Adrenal gland (tissue), 5 donors: ENCODE measurements at regions not wholly inside any gene's neighbourhood (a gene's known extent, or its start where the extent isn't known, plus 50 kb on each side); places are given as distances from the start of the nearest gene placed in this dataset.

Experiments used
- CTCF ChIP-seq, 6 experiments: fragments of 450-650 bp in 4 of 6; fragments of 200-600 bp in 2 of 6; sonication (generic) in 1 of 6; IDR thresholded peaks; 1 replicate in 5 of 6; 2 replicates in 1 of 6; pipeline versions ENCODE4 v1.5.1 to v1.8.0; 2016 to 2021; ENCODE audit warnings: antibody characterized with exemption in 6 of 6, mild to moderate bottlenecking in 2 of 6, moderate library complexity in 1 of 6
- POLR2A ChIP-seq, 2 donors: fragments of 450-650 bp; IDR thresholded peaks; one replicate each; pipeline ENCODE4 v1.6.1; 2017; ENCODE audit warnings: antibody characterized with exemption in 2 of 2, mild to moderate bottlenecking in 2 of 2, moderate library complexity in 1 of 2
- donor health status: DM: no; HTN: no; CAD: no.

GRCh38 chr2:173648816-173649215 is 294.1 kb downstream of the CDCA7 start:
- TF ChIP-seq CTCF (IDR thresholded peaks at IDR 0.05) (no peak), POLR2A (IDR thresholded peaks at IDR 0.05) (no peak)
